HG02798 (cell line): ENCODE measurements at regions not wholly inside any gene's neighbourhood (a gene's known extent, or its start where the extent isn't known, plus 50 kb on each side); places are given as distances from the start of the nearest gene placed in this dataset.
A peak's percentile ranks its signal among the peaks of the same experiment; 100 is the strongest.
"Not testable (repeated sequence)": the region's sequence is repeated elsewhere in the genome, so short reads cannot be mapped to it uniquely, and the experiment has no call there.

Experiments used
- ATAC-seq: cut with Tn5 transposase; IDR thresholded peaks from one replicate; pipeline ENCODE4 v1.9.1; 2021; ENCODE audit warnings: mild to moderate bottlenecking; ENCODE audit not compliant: unreplicated experiment, poor library complexity

GRCh38 chr4:22573198-22573597 lies 57.3 kb upstream of the ADGRA3 start:
- ATAC-seq = no peak

DNA sequence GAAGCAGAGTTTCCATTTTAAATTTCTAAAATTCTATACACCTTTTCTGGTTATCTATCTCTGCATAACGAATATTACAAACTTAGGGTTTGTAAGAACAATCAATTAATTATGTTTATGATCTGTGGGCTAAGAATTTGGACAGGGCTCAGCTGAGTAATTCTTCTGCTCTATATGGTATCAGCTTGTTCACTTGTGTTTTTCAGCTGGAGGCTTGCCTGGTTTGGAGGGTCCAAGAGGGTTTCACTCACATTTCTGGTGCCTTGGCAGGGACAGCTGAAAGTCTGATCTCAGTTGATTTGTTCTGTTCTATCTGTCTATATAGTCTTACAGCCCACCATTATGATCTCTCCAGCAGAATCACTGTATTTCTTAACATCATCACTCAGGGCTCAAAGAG lies 57.8 kb upstream of the ADGRA3 start:
- no peak for ATAC-seq

- no peak for ATAC-seq
These were observed 58.6 kb upstream of the ADGRA3 start for GRCh38 chr4:22574424-22574823.

DNA sequence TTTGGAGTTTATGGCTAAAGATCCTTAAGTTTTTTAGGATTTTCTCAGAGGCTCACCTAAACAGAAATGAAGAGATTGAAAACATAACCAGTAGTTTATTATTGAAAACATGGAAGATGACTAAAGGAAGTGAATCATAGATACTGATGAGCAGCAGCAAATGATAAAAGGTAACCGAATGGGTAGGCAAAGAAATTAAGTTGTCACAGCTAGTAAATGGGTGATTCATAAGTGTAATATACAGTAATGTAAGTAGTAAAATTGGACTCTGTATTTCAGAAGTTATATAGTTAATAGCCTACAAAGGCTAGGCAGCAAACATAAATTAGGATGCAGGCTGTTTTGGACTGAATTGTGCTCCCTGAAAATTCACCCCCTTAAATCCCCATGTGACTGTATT lies 59.0 kb upstream of the ADGRA3 start:
- no peak for ATAC-seq

- ATAC-seq = no peak
These were observed 71.4 kb upstream of the ADGRA3 start for GRCh38 chr4:22587253-22587652.

- no peak for ATAC-seq
These were observed 78.1 kb upstream of the ADGRA3 start for GRCh38 chr4:22593933-22594332.

- peak; percentile 53 for ATAC-seq
These were observed 79.8 kb upstream of the ADGRA3 start for GRCh38 chr4:22595684-22596083.

GRCh38 chr4:22596409-22596808 lies 80.5 kb upstream of the ADGRA3 start:
- no peak for ATAC-seq

- no peak for ATAC-seq
These were observed 81.6 kb upstream of the ADGRA3 start for GRCh38 chr4:22597471-22597870.

- not testable (repeated sequence) for ATAC-seq
These were observed 82.5 kb upstream of the ADGRA3 start for GRCh38 chr4:22598113-22599047.

- ATAC-seq = not testable (repeated sequence)
These were observed 83.5 kb upstream of the ADGRA3 start for GRCh38 chr4:22599228-22599928.

- ATAC-seq = not testable (repeated sequence)
These were observed 84.1 kb upstream of the ADGRA3 start for GRCh38 chr4:22599929-22600432.

DNA sequence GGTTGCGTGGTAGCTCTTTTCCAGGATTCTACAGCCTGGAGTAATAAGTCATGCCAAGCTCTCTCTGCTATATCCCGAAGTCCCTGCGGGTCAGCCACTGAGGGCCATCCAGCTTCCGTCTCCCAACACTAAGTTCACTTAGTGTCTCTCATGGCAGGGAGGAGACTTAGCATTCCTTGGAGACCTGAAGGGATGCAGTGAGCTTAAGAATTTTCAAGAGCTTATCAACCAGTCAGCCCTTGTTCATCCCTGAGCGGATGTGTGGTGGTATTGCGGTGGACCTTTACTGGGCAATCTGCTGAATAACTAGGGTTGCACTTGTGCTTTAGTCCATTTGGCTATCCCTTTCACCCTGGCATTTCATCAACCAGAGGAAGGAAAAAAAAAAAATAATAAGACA lies 85.8 kb upstream of the ADGRA3 start:
- not testable (repeated sequence) for ATAC-seq

GRCh38 chr4:22607382-22607781 lies 85.4 kb upstream of the GBA3 start:
- peak; percentile 70 for ATAC-seq

DNA sequence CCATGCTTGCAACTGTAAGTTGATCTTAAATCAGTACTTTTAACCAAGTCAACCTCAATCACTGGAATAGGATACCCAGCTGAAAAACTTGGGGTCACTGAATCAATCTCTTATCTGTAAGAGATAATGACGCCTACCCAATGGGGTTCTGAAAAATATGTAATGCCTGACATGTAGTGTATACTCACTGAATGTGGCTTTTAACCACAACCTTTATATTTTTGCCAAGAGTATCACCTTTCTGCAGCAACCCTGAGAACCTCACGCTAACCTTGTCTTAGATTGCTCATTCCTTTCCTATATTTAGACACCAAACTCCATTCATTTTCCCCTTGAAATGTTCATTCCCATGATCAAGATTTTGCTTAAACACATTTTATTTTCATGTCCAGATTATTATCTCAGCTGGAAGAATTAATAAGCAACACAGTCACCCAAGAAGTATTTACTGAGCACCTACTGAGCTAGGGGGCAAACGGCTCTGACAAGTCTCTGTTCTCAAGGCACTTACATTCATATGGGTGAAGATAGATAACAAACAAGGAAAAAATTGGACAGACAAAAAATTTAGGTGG lies 82.7 kb upstream of the GBA3 start:
- not testable (repeated sequence) for ATAC-seq

DNA sequence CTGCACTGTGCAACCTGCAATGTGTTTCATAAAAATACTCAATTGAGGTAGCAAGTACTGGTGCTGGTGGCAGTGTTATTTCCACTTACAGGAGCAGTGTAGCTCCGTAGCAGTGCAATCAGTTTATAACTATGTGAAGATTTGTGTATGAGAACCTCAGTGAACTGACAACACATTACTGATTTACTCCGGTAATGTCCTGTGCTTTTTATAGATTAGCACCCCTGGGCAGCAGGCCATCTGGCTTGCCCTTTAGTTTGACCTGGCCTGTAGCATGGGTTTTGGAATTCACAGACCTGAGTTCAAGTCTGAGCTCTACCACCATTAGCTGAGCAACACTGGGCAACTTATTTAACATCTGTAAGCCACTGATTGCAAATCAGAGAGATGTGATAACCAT lies 78.6 kb upstream of the GBA3 start:
- ATAC-seq = no peak

DNA sequence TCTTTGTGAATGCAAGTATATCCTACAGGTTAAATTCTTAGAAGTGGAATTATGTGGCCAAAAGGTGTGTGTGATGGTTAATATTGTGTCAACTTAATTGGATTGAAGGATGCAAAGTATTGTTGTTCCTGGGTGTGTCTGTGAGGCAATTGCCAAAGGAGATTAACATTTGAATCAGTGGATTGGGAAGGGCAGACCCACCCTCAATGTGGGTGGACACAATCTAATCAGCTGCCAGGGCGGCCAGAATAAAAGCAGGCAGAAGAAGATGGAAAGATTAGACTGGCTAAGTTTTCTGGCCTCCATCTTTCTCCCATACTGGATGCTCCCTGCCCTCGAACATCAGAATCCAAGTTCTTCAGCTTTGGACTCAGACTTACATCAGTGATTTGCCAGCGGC lies 76.2 kb upstream of the GBA3 start:
- no peak for ATAC-seq

- not testable (repeated sequence) for ATAC-seq
These were observed 72.6 kb upstream of the GBA3 start for GRCh38 chr4:22620144-22620543.

- not testable (repeated sequence) for ATAC-seq
These were observed 70.8 kb upstream of the GBA3 start for GRCh38 chr4:22621970-22622369.

GRCh38 chr4:22624002-22624401 lies 68.7 kb upstream of the GBA3 start:
- ATAC-seq = not testable (repeated sequence)

- ATAC-seq = no peak
These were observed 67.4 kb upstream of the GBA3 start for GRCh38 chr4:22625311-22625710.
